Smooth muscle cell (in vitro differentiated cells): ENCODE measurements at regions not wholly inside any gene's neighbourhood (a gene's known extent, or its start where the extent isn't known, plus 50 kb on each side); places are given as distances from the start of the nearest gene placed in this dataset.

Experiments used
- DNase-seq: peaks from one replicate; lab custom pipeline; 2025; ENCODE audit not compliant: unreplicated experiment; lab: John Stamatoyannopoulos, UW
- H2AFZ ChIP-seq: fragments of 200-600 bp; sonication (generic); 2 replicates; pipeline ENCODE4 v1.6.0; 2016; ENCODE audit warnings: antibody characterized with exemption, low read depth, mild to moderate bottlenecking
- H3F3A ChIP-seq: fragments of 200-600 bp; sonication (generic); 2 replicates; pipeline ENCODE4 v1.6.0; 2017; ENCODE audit warnings: antibody characterized with exemption, low read depth
- H3K27ac ChIP-seq: fragments of 200-600 bp; sonication (generic); 2 replicates; pipeline ENCODE4 v1.5.1; 2016; ENCODE audit warnings: low read depth, mild to moderate bottlenecking
- H3K27me3 ChIP-seq: fragments of 200-600 bp; sonication (generic); 2 replicates; pipeline ENCODE4 v1.6.1; 2016; ENCODE audit warnings: low read depth, mild to moderate bottlenecking
- H3K36me3 ChIP-seq: fragments of 200-600 bp; sonication (generic); 2 replicates; pipeline ENCODE4 v1.5.1; 2016; ENCODE audit warnings: low read depth
- H3K4me1 ChIP-seq: fragments of 200-600 bp; sonication (generic); 2 replicates; pipeline ENCODE4 v1.5.1; 2016; ENCODE audit warnings: low read depth
- H3K4me2 ChIP-seq: fragments of 200-600 bp; sonication (generic); 2 replicates; pipeline ENCODE4 v1.6.0; 2016; ENCODE audit warnings: mild to moderate bottlenecking
- H3K4me3 ChIP-seq: fragments of 200-600 bp; sonication (generic); 2 replicates; pipeline ENCODE4 v1.5.1; 2016; ENCODE audit warnings: mild to moderate bottlenecking
- H3K79me2 ChIP-seq: fragments of 200-600 bp; sonication (generic); 2 replicates; pipeline ENCODE4 v1.6.0; 2016; ENCODE audit warnings: low read depth, mild to moderate bottlenecking
- H3K9ac ChIP-seq: fragments of 200-600 bp; sonication (generic); 2 replicates; pipeline ENCODE4 v1.6.0; 2016; ENCODE audit warnings: low read depth
- H3K9me3 ChIP-seq: fragments of 200-600 bp; sonication (generic); replicated peaks from 2 replicates; pipeline ENCODE4 v1.5.1; 2016; ENCODE audit warnings: low read depth
- H4K20me1 ChIP-seq: fragments of 200-600 bp; sonication (generic); 2 replicates; pipeline ENCODE4 v1.6.0; 2016; ENCODE audit warnings: low read depth
- WGBS: methylation state at CpG from one replicate; pipeline ENCODE4 v1.1.7; 2016; ENCODE audit warnings: low lambda C conversion rate; 5-methylcytosine and 5-hydroxymethylcytosine counted together
- TF ChIP-seq, protein P1 (sequence below): fragments of 200-600 bp; sonication (generic); IDR thresholded peaks from 2 replicates; pipeline ENCODE4 v1.5.1; 2017; ENCODE audit warnings: borderline replicate concordance, mild to moderate bottlenecking, antibody characterized with exemption; ENCODE audit not compliant: insufficient read depth, poor library complexity, severe bottlenecking

DNA sequence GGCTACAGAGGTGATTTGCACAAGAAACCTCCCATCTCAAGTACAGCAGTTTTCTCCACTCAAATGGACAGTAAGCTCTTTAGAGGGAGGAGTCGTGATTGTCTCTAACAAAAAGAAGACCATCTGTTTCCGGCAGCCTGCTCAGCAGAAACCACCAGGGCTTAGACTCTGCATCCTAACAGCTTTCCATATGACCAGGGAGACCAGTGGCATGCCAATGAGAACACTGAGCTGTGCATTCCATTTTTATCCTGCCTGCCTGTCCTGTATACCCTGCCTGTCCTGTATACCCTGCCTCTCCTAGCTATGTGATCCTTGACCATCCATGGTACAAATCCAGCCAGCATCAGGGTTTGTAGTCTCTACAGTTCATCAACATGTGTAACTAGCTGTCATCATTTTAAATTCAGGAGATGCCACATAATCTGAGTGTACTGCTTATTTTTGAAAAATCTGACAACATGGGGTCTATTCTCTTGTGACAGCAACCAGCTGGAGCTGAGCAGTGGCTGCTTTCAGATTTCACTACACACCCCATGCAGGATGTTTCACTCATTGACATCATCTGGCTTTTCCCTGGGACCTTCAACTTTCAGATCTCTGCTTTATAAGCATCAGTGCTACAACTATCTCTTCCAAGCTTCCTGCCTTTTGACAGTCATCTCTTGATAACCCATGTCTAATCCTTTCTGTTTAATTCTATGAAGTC, 50.5 kb upstream of the POU2AF2 start:
- Histone ChIP-seq H2AFZ (no peak overlapping the region), H3K4me2 (no peak overlapping the region), H3K4me3 (no peak overlapping the region), H3F3A (no peaks in the 10 kb centered on the region), H3K79me2 (no peaks in the 10 kb centered on the region), H3K4me1 (no peaks in the 10 kb centered on the region), H3K27ac (no peak overlapping the region), H4K20me1 (no peaks in the 10 kb centered on the region), H3K36me3 (no peaks in the 10 kb centered on the region), H3K9ac (no peak overlapping the region), H3K27me3 (no peaks in the 10 kb centered on the region), H3K9me3 (no peaks in the 10 kb centered on the region)
- WGBS, result 41% methylated on average over 2 of the region's 2 CpGs
- no peak for DNase-seq
- TF ChIP-seq, protein P1, sequence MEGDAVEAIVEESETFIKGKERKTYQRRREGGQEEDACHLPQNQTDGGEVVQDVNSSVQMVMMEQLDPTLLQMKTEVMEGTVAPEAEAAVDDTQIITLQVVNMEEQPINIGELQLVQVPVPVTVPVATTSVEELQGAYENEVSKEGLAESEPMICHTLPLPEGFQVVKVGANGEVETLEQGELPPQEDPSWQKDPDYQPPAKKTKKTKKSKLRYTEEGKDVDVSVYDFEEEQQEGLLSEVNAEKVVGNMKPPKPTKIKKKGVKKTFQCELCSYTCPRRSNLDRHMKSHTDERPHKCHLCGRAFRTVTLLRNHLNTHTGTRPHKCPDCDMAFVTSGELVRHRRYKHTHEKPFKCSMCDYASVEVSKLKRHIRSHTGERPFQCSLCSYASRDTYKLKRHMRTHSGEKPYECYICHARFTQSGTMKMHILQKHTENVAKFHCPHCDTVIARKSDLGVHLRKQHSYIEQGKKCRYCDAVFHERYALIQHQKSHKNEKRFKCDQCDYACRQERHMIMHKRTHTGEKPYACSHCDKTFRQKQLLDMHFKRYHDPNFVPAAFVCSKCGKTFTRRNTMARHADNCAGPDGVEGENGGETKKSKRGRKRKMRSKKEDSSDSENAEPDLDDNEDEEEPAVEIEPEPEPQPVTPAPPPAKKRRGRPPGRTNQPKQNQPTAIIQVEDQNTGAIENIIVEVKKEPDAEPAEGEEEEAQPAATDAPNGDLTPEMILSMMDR, result no peak

DNA sequence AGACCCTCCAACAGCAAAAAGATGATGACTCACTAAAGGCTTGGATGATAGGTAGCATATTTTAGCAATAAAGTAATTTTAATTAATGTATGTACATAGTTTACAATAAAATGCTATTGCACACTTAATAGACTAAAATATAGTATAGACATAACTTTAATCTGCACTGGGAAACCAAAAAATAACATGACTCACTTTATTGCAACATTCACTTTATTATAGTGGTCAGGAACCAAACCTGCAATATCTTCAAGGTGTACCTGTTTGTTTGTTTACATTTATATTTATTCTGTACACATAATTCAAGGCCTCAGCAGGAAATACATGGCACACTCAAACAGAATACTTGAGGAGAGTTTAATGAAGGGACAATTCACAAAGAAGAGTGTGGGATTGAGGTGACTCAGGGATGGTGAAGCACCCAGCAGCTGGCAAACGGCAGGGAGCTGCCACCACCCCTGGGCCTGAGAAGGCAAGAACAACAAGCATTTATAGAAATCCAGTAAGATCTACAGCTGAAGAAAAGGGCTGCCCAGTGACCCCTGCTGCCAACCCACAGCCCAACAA, 51.5 kb upstream of the POU2AF2 start:
- H3K9ac ChIP-seq, result no peak overlapping the region
- DNase-seq, result no peak
- no peaks in the 10 kb centered on the region for H3K9me3 ChIP-seq
- H2AFZ ChIP-seq, result no peak overlapping the region
- no peak overlapping the region for H3K4me2 ChIP-seq
- TF ChIP-seq, protein P1, result no peak
- H3K27ac ChIP-seq, result no peak overlapping the region
- H3K27me3 ChIP-seq, result no peaks in the 10 kb centered on the region
- no peak overlapping the region for H3K4me3 ChIP-seq
- no peaks in the 10 kb centered on the region for H3K4me1 ChIP-seq
- H4K20me1 ChIP-seq, result no peaks in the 10 kb centered on the region
- H3F3A ChIP-seq, result no peaks in the 10 kb centered on the region
- H3K79me2 ChIP-seq, result no peaks in the 10 kb centered on the region
- 75% methylated on average over 1 of the region's 1 CpG for WGBS
- no peaks in the 10 kb centered on the region for H3K36me3 ChIP-seq

DNA sequence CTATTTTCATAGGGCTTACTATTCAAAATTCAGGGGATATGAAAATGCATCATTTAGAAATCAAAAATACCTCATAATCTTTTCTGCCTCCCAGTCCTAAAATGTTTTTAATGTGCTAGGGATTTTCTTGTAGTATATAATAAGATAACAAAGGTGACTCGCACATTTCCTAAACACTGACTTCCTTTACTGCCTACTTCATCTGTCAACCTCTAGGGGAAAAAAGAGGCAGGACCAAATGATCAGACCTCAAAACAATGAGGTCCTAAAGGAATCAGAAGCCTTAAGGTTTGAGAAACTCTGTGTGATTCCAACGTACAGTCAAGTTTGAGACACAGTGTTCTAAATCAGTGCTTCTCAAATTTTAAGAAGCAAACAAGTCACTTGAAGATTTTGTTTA, 56.1 kb upstream of the POU2AF2 start:
- 72% methylated on average over 2 of the region's 2 CpGs for WGBS
- no peaks in the 10 kb centered on the region for H3K27me3 ChIP-seq
- no peak overlapping the region for H2AFZ ChIP-seq

More for the DNA sequence above, 56.1 kb upstream of the POU2AF2 start:
- DNase-seq, result no peak
- Histone ChIP-seq H3K4me2 (no peak overlapping the region), H3K4me3 (no peak overlapping the region), H3K4me1 (no peaks in the 10 kb centered on the region), H3K36me3 (no peaks in the 10 kb centered on the region), H3K9me3 (no peaks in the 10 kb centered on the region), H4K20me1 (no peaks in the 10 kb centered on the region), H3K9ac (no peak overlapping the region), H3K27ac (no peak overlapping the region), H3F3A (no peaks in the 10 kb centered on the region), H3K79me2 (no peaks in the 10 kb centered on the region)
- TF ChIP-seq, protein P1, result no peak
